Right ventricle myocardium inferior (tissue), 1 donor: ENCODE measurements at regions not wholly inside any gene's neighbourhood (a gene's known extent, or its start where the extent isn't known, plus 50 kb on each side); places are given as distances from the start of the nearest gene placed in this dataset.
"Not testable (repeated sequence)": the region's sequence is repeated elsewhere in the genome, so short reads cannot be mapped to it uniquely, and the experiment has no call there.

Experiments
- ATAC-seq: fragments of 200-7000 bp; cut with Tn5 transposase; one replicate; pipeline ENCODE4 v1.9.1; 2020; ENCODE audit warnings: mild to moderate bottlenecking, moderate library complexity
- DNase-seq: peaks from one replicate; pipeline ENCODE4 v3.0.0; 2021; ENCODE audit errors: missing footprints
- intact Hi-C: fragments of 100-400 bp; cut with DNase I; formaldehyde crosslinking; loops from one replicate; pipeline ENCODE4 v1.11.0; 2022
- donor health status: DM: no; HTN: yes; CAD: no; lungs with severe emphysema.

DNA sequence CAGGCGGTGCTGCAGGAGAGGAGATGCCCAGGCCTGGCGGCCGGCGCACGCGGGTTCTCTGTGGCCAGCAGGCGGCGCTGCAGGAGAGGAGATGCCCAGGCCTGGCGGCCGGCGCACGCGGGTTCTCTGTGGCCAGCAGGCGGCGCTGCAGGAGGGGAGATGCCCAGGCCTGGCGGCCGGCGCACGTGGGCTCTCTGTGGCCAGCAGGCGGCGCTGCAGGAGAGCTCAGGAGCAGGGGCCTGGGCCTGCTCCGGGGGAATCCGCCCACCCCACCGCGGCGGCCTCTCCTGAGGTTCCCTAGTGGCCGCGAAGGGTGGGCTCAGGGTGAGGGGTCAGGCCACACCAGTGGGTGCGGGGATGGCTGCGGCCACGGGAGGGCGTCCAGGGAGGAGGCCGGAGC, 75.9 kb downstream of the OR4F16 start:
- intact Hi-C loops, ATAC-seq, DNase-seq: not testable (repeated sequence)

DNA sequence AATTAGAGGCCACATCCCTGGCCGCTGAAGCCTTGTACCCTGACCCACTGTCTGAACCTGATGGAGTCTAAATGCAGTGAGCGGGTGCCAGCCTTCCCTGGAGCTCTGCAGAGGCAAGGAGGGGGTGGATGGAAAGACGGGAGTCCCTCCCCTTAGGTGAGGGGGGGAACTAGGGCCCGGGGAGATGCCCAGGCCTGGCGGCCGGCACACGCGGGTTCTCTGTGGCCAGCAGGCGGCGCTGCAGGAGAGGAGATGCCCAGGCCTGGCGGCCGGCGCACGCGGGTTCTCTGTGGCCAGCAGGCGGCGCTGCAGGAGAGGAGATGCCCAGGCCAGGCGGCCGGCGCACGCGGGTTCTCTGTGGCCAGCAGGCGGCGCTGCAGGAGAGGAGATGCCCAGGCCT, 77.3 kb downstream of the OR4F16 start:
- intact Hi-C loops, ATAC-seq, DNase-seq: not testable (repeated sequence)

- ATAC-seq, DNase-seq, intact Hi-C loops: not testable (repeated sequence)
Measured at GRCh38 chr1:605279-605678, 81.2 kb downstream of the OR4F16 start.

DNA sequence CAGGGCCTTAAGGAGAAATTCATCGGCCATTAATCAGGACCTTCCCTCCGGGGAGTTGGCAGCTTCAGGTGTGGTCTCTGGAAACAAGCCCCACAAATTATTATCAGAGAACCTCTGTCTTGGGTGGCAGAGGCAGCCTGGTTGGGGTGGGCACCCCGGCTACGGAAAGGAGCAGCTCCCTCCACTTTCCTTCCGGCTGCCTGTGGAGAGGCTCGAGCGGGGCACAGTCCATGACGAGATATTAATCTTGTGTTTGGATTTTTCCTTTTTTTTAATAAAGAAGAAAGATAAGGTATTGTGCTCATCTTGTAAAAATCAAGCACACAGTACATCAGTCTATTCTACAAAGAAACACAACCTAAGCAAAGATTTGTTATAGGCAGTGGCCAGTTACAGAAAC, 98.2 kb downstream of the OR4F16 start:
- intact Hi-C loops, ATAC-seq: not testable (repeated sequence)
- peak; percentile 55 for DNase-seq

GRCh38 chr1:585992-586391, 100.5 kb downstream of the OR4F16 start:
- peak; percentile 60 for DNase-seq
- ATAC-seq, intact Hi-C loops: not testable (repeated sequence)
